HG03135 (cell line): ENCODE measurements at regions not wholly inside any gene's neighbourhood (a gene's known extent, or its start where the extent isn't known, plus 50 kb on each side); places are given as distances from the start of the nearest gene placed in this dataset.
"Not testable (repeated sequence)": the region's sequence is repeated elsewhere in the genome, so short reads cannot be mapped to it uniquely, and the experiment has no call there.

ENCODE experiments used
- ATAC-seq: cut with Tn5 transposase; IDR thresholded peaks from one replicate; pipeline ENCODE4 v1.9.1; 2021; ENCODE audit warnings: mild to moderate bottlenecking, moderate library complexity; ENCODE audit not compliant: unreplicated experiment

GRCh38 chr3:161689584-161690298 lies 193.1 kb downstream of the OTOL1 start:
- ATAC-seq: no peak

GRCh38 chr3:161690299-161690620 lies 193.7 kb downstream of the OTOL1 start:
- no peak for ATAC-seq

- ATAC-seq: no peak
Observed at GRCh38 chr3:161691677-161692076, 195.1 kb downstream of the OTOL1 start.

- ATAC-seq: peak; percentile 62
Observed at GRCh38 chr3:161694682-161695564, 198.3 kb downstream of the OTOL1 start.

- ATAC-seq: no peak
Observed at GRCh38 chr3:161695811-161696210, 199.2 kb downstream of the OTOL1 start.

- peak; percentile 76 for ATAC-seq
Observed at GRCh38 chr3:161700998-161701397, 204.4 kb downstream of the OTOL1 start.

GRCh38 chr3:161707253-161707652 lies 210.6 kb downstream of the OTOL1 start:
- ATAC-seq: not testable (repeated sequence)

- ATAC-seq: no peak
Observed at GRCh38 chr3:161713731-161714130, 217.1 kb downstream of the OTOL1 start.

- no peak for ATAC-seq
Observed at GRCh38 chr3:161731968-161732367, 235.4 kb downstream of the OTOL1 start.

- ATAC-seq: no peak
Observed at GRCh38 chr3:161737171-161737570, 240.6 kb downstream of the OTOL1 start.

- no peak for ATAC-seq
Observed at GRCh38 chr3:161740421-161740820, 243.8 kb downstream of the OTOL1 start.

GRCh38 chr3:161744366-161744765 lies 247.8 kb downstream of the OTOL1 start:
- ATAC-seq: no peak

GRCh38 chr3:161745741-161746140 lies 249.1 kb downstream of the OTOL1 start:
- no peak for ATAC-seq

GRCh38 chr3:161748049-161748448 lies 251.4 kb downstream of the OTOL1 start:
- no peak for ATAC-seq

- ATAC-seq: no peak
Observed at GRCh38 chr3:161754420-161755053, 257.9 kb downstream of the OTOL1 start.

GRCh38 chr3:161759444-161759843 lies 262.8 kb downstream of the OTOL1 start:
- ATAC-seq: no peak

- no peak for ATAC-seq
Observed at GRCh38 chr3:161766331-161766730, 269.7 kb downstream of the OTOL1 start.

- peak; percentile 89 for ATAC-seq
Observed at GRCh38 chr3:161770484-161771386, 274.1 kb downstream of the OTOL1 start.

GRCh38 chr3:161781381-161781780 lies 284.8 kb downstream of the OTOL1 start:
- ATAC-seq: no peak

- no peak for ATAC-seq
Observed at GRCh38 chr3:161793194-161793930, 296.8 kb downstream of the OTOL1 start.
